HG02938 (cell line): ENCODE measurements at regions not wholly inside any gene's neighbourhood (a gene's known extent, or its start where the extent isn't known, plus 50 kb on each side); places are given as distances from the start of the nearest gene placed in this dataset.

Source experiments
- ATAC-seq: cut with Tn5 transposase; IDR thresholded peaks from one replicate; pipeline ENCODE4 v1.9.1; 2021; ENCODE audit warnings: mild to moderate bottlenecking, moderate library complexity; ENCODE audit not compliant: unreplicated experiment

- no peak for ATAC-seq
These were observed 330.8 kb downstream of the DIRAS2 start for GRCh38 chr9:90311811-90312210.

- no peak for ATAC-seq
These were observed 320.3 kb downstream of the DIRAS2 start for GRCh38 chr9:90322296-90322695.

- no peak for ATAC-seq
These were observed 316.5 kb downstream of the DIRAS2 start for GRCh38 chr9:90325913-90326653.

- ATAC-seq = no peak
These were observed 312.4 kb downstream of the DIRAS2 start for GRCh38 chr9:90330231-90330630.

GRCh38 chr9:90331826-90332575 lies 310.6 kb downstream of the DIRAS2 start:
- ATAC-seq = no peak

GRCh38 chr9:90333226-90333625 lies 309.4 kb downstream of the DIRAS2 start:
- ATAC-seq = no peak

GRCh38 chr9:90340421-90340820 lies 302.2 kb downstream of the DIRAS2 start:
- no peak for ATAC-seq

GRCh38 chr9:90342607-90343006 lies 300.0 kb downstream of the DIRAS2 start:
- ATAC-seq = no peak

- ATAC-seq = no peak
These were observed 299.3 kb downstream of the DIRAS2 start for GRCh38 chr9:90343366-90343765.

- ATAC-seq = no peak
These were observed 298.6 kb downstream of the DIRAS2 start for GRCh38 chr9:90343991-90344390.

- no peak for ATAC-seq
These were observed 277.0 kb downstream of the DIRAS2 start for GRCh38 chr9:90365666-90366065.

- ATAC-seq = no peak
These were observed 274.4 kb downstream of the DIRAS2 start for GRCh38 chr9:90368241-90368640.

- no peak for ATAC-seq
These were observed 273.7 kb downstream of the DIRAS2 start for GRCh38 chr9:90368928-90369327.

GRCh38 chr9:90379771-90380170 lies 262.9 kb downstream of the DIRAS2 start:
- no peak for ATAC-seq

- ATAC-seq = no peak
These were observed 257.5 kb downstream of the DIRAS2 start for GRCh38 chr9:90385146-90385545.

GRCh38 chr9:90393365-90394152 lies 249.1 kb downstream of the DIRAS2 start:
- no peak for ATAC-seq

- ATAC-seq = no peak
These were observed 247.8 kb downstream of the DIRAS2 start for GRCh38 chr9:90394871-90395270.

GRCh38 chr9:90400091-90400490 lies 242.5 kb downstream of the DIRAS2 start:
- no peak for ATAC-seq

GRCh38 chr9:90408659-90409058 lies 234.0 kb downstream of the DIRAS2 start:
- no peak for ATAC-seq

GRCh38 chr9:90419221-90419851 lies 223.3 kb downstream of the DIRAS2 start:
- ATAC-seq = no peak

- ATAC-seq = no peak
These were observed 222.4 kb downstream of the DIRAS2 start for GRCh38 chr9:90420211-90420610.
